GM12874 (cell line): ENCODE measurements at regions not wholly inside any gene's neighbourhood (a gene's known extent, or its start where the extent isn't known, plus 50 kb on each side); places are given as distances from the start of the nearest gene placed in this dataset.

Experiments
- CTCF ChIP-seq: IDR thresholded peaks from 2 replicates; pipeline ENCODE4 v1.5.1; 2011; ENCODE audit warnings: low read depth, mild to moderate bottlenecking, control low read depth, low read length, moderate library complexity; ENCODE audit not compliant: insufficient read depth

GRCh38 chr1:82337635-82338034, 536.9 kb downstream of the ADGRL2 start:
- no peak for TF ChIP-seq CTCF

GRCh38 chr1:82330330-82330729, 529.6 kb downstream of the ADGRL2 start:
- no peak for TF ChIP-seq CTCF

GRCh38 chr1:82329226-82329625, 528.5 kb downstream of the ADGRL2 start:
- TF ChIP-seq CTCF: no peak

GRCh38 chr1:82323144-82323841, 522.6 kb downstream of the ADGRL2 start:
- TF ChIP-seq CTCF: no peak

- TF ChIP-seq CTCF: no peak
Measured at GRCh38 chr1:82321794-82322193, 521.1 kb downstream of the ADGRL2 start.

GRCh38 chr1:82319546-82319945, 518.8 kb downstream of the ADGRL2 start:
- TF ChIP-seq CTCF: no peak

- no peak for TF ChIP-seq CTCF
Measured at GRCh38 chr1:82318921-82319320, 518.2 kb downstream of the ADGRL2 start.
